GM19035 (cell line): ENCODE measurements at regions not wholly inside any gene's neighbourhood (a gene's known extent, or its start where the extent isn't known, plus 50 kb on each side); places are given as distances from the start of the nearest gene placed in this dataset.
A peak's percentile ranks its signal among the peaks of the same experiment; 100 is the strongest.

Experiments
- ATAC-seq: cut with Tn5 transposase; IDR thresholded peaks from one replicate; pipeline ENCODE4 v1.9.1; 2021; ENCODE audit not compliant: unreplicated experiment

- no peak for ATAC-seq
Measured at GRCh38 chr4:144302704-144303536, 162.4 kb upstream of the GYPA start.

- ATAC-seq = no peak
Measured at GRCh38 chr4:144304025-144304424, 163.5 kb upstream of the GYPA start.

GRCh38 chr4:144310535-144310934, 170.0 kb upstream of the GYPA start:
- no peak for ATAC-seq

DNA sequence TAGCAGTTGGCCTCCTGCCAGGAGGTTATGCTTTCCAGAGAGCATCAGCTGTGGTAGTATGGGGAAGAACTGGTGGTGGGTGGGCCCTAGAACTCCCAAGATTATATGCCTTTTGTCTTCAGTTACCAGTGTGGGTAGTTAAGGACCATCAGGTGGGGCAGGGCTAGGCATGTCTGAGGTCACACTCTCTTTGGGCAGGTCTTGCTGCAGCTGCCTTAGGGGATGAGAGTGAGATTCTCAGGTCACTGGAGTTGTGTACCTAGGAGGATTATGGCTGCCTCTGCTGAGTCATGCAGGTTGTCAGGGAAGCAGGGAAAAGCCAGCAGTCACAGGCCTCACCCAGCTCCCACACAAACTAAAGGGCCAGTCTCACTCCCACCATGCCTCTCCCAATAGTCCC, 172.9 kb upstream of the GYPA start:
- no peak for ATAC-seq

GRCh38 chr4:144316869-144317268, 176.4 kb upstream of the GYPA start:
- no peak for ATAC-seq

DNA sequence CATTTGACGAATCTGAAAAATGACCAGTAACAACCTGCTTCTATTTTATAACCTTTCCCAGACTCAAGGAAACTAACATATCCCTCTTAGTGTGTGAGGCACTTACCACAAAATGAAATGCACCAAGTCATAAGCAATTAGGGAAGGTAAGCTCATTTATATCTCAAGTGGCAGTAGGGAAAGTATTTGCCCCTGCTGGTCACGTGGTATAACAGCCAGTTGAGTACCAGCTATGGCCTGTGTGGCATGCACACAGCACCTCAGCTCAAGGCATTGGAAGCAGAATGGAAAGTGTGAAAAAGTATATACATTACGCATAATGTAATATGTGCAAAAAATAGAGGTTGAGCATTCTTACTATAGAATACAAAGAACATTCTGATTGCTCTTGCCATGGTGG, 178.3 kb upstream of the GYPA start:
- no peak for ATAC-seq

DNA sequence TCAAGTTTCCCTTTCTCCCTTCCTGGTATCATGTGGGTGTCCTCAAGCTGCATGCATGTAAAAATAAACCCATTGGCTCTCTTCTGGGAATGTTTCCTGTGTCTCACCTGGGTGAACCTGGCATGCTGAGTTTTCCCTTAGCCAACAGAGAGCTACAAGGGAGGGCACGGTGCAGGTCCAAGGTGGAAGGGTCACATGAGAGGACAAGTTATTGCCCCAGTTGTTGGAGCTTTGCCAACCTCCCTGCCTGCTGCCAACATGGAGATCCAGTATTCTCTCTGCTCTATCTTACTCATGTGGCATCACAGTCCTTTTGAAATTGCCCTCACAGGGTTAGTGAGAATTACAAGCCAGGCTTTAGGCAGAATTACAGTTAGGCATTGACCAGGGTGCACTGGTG, 196.1 kb upstream of the GYPA start:
- no peak for ATAC-seq

DNA sequence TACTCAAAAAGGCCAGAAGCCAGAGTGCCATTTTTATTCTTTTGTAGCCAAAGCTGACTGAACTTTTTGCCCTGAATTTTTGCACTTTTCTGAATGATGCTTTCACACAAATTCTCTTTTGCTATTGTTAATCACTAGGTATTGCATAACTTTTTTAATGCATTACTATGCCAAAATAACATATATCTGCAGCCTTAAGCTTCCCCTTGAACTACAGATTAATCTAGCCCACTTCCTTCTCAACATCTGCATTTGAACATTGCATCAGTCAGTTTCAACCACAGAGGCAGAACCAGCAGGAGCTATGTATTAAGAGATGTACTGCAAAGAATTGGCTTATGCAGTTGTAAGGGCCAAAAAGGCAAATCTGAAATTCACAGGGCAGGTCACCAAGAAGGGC, 197.6 kb upstream of the GYPA start:
- ATAC-seq = peak; percentile 44

DNA sequence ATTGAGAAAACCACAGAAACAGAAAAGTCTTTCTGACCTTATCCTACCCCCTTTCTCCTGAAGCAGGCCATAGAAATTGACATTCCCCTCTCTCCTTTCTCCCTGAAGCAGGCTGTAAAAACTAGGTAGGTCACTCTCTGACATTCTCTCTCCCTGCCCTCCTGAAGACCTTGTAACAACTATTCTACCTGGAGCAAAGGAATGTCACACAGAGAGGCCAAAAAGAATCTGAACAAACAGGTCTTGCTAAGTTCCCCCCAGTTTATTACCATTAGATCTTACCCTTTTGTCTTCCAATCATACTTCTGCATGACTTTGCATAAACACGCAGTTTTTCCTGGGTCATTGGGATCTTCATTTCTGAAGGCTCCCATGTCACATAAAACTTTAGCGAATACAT, 198.3 kb upstream of the GYPA start:
- ATAC-seq = no peak

DNA sequence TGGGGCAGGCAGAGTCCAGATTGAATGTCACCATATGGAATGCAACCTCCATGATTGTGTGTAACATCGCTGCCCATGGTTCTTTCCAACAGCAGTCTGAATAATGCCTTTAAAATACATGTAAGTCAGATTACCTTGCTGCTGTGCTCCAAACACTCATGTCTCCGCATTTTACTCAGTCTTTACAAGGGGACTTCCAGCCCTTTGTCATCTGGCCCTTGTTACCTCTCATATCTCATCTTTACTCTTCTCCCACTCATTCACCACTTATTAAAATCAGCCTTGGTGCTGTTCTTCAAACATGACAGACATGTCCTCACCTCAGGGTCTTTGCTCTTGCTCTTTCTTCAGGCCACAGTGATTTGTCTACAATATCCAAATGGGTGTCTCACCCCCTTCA, 200.4 kb upstream of the GYPA start:
- ATAC-seq = no peak

DNA sequence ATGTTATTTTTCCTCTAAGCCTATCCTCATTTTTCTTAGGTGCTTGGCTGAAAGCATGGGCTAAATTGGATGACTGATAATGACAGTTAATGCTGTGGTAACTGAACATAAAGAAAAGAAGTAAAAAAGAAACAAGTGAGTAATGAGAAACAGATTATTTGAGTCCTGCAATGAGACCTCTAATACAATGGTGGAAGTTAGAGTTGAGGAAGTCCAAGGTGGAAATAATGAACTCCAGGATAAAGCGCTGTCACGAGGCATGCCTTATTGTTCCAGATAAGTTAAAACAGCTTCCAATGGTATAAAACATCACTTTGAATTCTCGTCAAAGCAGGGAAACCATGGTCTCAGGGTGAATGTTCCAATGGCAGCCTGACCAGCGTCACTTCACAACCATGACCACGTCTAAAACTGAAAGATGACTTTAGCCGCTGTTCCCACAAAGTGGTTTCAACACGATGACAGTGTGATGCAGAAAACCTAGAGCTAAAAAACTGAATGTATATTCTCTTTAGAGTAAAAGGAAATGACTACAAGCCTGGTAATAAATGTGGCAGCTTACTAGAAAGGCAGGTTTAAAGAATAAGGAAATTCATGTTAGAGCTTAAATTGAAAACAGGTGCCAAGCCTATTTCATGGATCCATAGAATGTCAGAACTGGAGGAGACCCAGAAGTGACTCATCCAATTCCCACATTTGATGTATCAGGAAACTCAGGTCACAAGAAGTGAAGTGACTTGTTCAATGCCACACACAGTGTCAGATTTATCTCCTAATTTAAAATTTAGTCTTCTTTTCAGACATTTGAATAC, 202.6 kb upstream of the GYPA start:
- no peak for ATAC-seq

DNA sequence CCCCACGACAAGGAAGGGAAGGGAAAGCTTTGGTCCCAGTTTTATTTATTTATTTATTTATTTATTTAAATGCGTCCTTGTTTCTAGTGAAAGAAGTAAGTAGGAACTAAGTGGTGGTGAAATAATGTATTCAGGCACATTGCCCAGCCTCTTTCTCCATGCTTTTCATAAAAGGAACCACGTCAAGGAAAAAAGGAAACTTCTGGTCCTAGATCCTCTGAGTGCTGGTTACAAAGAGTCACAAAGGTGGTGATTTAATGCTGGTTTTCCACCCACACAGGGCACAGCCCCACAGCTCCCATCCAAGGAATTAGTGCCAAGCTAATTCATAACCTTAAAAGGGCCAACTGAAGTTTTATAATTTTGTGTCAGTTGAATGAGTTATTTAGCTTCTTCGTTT, 206.6 kb upstream of the GYPA start:
- no peak for ATAC-seq

GRCh38 chr4:144350706-144351105, 210.2 kb upstream of the GYPA start:
- ATAC-seq = no peak

GRCh38 chr4:144351306-144351705, 210.8 kb upstream of the GYPA start:
- no peak for ATAC-seq

DNA sequence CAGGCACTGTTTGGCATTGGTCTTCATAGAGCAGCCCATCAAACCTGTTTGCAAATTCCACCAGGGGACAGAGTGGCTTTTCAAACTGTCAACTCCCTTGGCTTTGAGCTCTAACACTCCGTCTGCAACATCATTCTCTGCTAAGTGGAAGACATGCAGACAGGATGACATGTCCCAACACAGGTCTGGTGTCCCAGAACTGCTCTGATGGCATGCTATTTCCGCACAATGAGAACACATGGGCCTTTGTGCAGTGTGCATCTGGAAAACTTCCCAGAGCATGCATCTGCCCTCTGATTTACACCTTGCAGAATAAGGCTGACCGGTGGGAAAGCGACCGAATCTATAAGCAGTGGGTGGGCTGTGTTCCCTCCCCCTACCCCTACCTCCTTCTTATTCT, 212.8 kb upstream of the GYPA start:
- no peak for ATAC-seq

- peak; percentile 91 for ATAC-seq
Measured at GRCh38 chr4:144355811-144356757, 215.6 kb upstream of the GYPA start.

DNA sequence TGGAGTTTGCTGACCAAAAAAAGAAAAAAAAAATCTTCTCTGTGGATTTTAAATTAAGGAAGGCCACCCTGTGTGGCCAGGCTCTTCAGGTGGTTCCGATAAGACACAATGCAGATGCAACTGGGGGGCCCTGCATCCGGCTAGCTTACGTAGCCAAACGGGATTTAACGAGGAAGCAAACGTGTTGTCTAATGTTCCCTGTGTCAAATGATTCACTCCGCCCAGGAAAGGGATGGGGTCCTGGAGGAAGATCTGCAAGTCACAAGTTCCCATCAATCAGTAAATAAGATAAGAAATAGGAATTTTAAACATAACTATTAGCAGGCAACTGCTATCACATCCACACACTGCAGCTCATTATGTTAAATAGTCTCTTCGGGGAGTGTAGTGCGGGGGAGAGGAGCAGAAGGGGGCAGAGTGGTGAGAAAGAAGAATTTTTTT, 216.4 kb upstream of the GYPA start:
- no peak for ATAC-seq

- no peak for ATAC-seq
Measured at GRCh38 chr4:144357975-144358374, 217.5 kb upstream of the GYPA start.

DNA sequence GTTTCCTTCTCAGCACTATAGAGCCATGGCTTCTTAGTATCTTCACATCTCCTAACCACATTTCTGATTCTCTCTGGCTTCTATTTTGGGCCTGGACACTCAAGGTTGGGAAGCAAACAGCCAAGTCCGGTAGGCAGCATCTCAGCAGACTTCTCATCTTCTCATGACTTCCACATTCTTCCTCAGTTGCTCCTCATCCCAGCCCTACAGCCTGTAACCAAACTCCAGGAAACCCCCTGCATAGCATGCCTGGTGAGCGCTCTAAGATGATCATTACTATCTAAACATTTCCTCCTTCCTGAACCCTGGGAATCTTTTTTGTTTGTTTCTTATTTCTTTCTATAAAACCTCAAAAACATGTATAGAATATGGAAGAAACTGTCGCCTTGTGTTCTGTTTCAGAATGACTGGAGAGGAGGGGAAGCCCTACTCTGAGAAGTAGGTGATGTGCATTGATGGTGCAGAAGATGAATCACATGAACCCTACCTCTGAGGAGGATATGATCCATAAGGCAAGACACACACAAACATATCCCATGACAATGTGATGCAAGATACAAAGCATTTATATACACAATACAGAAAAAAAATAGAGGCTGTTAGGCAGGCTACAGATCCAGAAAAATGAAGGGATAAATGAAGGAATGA, 219.8 kb upstream of the GYPA start:
- no peak for ATAC-seq

- no peak for ATAC-seq
Measured at GRCh38 chr4:144362366-144362765, 221.8 kb upstream of the GYPA start.

DNA sequence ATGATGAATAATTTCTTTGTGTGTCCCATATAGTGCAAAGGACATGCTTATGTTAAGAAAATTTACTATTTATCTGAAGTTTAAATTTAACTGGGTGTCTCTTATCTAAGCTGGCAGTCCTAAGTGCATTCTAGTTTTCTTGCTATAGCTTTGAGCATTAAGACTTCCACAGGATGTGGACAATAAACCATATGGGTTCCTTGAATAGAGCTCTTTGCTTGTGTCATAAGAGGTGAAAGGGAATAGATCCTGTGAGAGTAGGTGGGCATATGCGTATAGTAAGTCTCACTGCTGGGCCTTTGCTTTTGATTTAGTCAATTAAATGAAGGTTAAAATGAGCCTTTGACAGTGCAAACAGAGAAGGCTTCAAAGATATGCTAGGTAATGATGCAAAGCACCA, 223.4 kb upstream of the GYPA start:
- ATAC-seq = no peak
